ENCODE measurements at regions not wholly inside any gene's neighbourhood (a gene's known extent, or its start where the extent isn't known, plus 50 kb on each side); places are given as distances from the start of the nearest gene placed in this dataset.

DNA sequence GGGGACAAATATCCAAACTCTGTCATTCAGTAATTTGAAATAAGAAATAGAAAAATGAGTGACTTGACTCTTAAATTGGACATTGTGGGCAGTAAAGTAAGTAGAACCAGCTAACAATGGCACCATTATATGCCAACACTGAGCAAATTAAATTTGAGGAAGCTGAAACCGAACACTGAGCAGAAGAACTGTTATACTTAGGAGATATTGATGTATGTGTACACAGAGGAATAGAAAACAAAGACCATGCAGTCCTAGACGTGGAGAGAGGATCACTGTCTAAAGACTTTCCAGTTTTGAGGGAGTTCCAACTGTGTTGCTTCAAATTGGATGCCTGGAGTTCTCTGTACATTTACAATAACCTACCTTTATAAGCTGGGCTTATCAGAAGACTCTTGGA is 427.0 kb upstream of the EYS start:
- Histone ChIP-seq H4K20me1 (ENCODE audit: control insufficient read depth, insufficient read depth) (no peaks in the 10 kb centered on the region), H3K27ac (ENCODE audit: control insufficient read depth, insufficient read depth) (no peak overlapping the region), H3K4me1 (ENCODE audit: control insufficient read depth, insufficient read depth, low read length) (no peaks in the 10 kb centered on the region), H3K4me3 (no peak overlapping the region), H3K36me3 (ENCODE audit: control insufficient read depth in 2 of 2, insufficient read depth in 2 of 2, low read length in 1 of 2) (no peaks in the 10 kb centered on the region), H3K4me2 (ENCODE audit: control insufficient read depth, insufficient read depth) (no peak overlapping the region), H3K9me3 (replicated peaks; ENCODE audit: control insufficient read depth, insufficient read depth, low read length) (no peaks in the 10 kb centered on the region), H3K79me2 (ENCODE audit: control insufficient read depth, insufficient read depth, low read length) (no peaks in the 10 kb centered on the region), H3K27me3 (replicated peaks in 1 of 2; ENCODE audit: control insufficient read depth in 2 of 2, insufficient read depth in 2 of 2, low read length in 1 of 2) (no peaks in the 10 kb centered on the region), H2AFZ (ENCODE audit: control insufficient read depth, low read depth, low read length) (no peak overlapping the region), H3K9ac (ENCODE audit: control insufficient read depth, insufficient read depth, low read length) (no peak overlapping the region)
- intact Hi-C loops (cut with micrococcal nuclease; ENCODE audit: unreplicated experiment) (no loop called here), in situ Hi-C loops (cut with MboI) (no loop called here)
- POLR2A ChIA-PET, result no interaction called here
- FAIRE-seq, result no peak
- CTCF ChIA-PET, result no interaction called here
- RAD21 ChIA-PET (ENCODE audit: unreplicated experiment), result no interaction called here
- no peak for ATAC-seq
- TF ChIP-seq RELA (IDR thresholded peaks at IDR 0.05; ENCODE audit: borderline replicate concordance, partially characterized antibody) (no peak), MYB (IDR thresholded peaks at IDR 0.05; ENCODE audit: borderline replicate concordance, low read depth, low read length) (no peak), TBL1XR1 (IDR thresholded peaks at IDR 0.05; ENCODE audit: low read depth, low read length) (no peak), WRNIP1 (IDR thresholded peaks at IDR 0.05; ENCODE audit: borderline replicate concordance, low read depth, low read length) (no peak), HCFC1 (IDR thresholded peaks at IDR 0.05; ENCODE audit: low read length) (no peak), CHD4 (IDR thresholded peaks at IDR 0.05) (no peak)
- TF ChIP-seq, protein P1, sequence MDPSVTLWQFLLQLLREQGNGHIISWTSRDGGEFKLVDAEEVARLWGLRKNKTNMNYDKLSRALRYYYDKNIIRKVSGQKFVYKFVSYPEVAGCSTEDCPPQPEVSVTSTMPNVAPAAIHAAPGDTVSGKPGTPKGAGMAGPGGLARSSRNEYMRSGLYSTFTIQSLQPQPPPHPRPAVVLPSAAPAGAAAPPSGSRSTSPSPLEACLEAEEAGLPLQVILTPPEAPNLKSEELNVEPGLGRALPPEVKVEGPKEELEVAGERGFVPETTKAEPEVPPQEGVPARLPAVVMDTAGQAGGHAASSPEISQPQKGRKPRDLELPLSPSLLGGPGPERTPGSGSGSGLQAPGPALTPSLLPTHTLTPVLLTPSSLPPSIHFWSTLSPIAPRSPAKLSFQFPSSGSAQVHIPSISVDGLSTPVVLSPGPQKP (IDR thresholded peaks at IDR 0.05; ENCODE audit: low read depth, low read length), result no peak
- TF ChIP-seq, protein P2, sequence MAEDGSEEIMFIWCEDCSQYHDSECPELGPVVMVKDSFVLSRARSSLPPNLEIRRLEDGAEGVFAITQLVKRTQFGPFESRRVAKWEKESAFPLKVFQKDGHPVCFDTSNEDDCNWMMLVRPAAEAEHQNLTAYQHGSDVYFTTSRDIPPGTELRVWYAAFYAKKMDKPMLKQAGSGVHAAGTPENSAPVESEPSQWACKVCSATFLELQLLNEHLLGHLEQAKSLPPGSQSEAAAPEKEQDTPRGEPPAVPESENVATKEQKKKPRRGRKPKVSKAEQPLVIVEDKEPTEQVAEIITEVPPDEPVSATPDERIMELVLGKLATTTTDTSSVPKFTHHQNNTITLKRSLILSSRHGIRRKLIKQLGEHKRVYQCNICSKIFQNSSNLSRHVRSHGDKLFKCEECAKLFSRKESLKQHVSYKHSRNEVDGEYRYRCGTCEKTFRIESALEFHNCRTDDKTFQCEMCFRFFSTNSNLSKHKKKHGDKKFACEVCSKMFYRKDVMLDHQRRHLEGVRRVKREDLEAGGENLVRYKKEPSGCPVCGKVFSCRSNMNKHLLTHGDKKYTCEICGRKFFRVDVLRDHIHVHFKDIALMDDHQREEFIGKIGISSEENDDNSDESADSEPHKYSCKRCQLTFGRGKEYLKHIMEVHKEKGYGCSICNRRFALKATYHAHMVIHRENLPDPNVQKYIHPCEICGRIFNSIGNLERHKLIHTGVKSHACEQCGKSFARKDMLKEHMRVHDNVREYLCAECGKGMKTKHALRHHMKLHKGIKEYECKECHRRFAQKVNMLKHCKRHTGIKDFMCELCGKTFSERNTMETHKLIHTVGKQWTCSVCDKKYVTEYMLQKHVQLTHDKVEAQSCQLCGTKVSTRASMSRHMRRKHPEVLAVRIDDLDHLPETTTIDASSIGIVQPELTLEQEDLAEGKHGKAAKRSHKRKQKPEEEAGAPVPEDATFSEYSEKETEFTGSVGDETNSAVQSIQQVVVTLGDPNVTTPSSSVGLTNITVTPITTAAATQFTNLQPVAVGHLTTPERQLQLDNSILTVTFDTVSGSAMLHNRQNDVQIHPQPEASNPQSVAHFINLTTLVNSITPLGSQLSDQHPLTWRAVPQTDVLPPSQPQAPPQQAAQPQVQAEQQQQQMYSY (CRISPR knock-in tag; IDR thresholded peaks at IDR 0.05), result no peak
- TF ChIP-seq, protein P3, sequence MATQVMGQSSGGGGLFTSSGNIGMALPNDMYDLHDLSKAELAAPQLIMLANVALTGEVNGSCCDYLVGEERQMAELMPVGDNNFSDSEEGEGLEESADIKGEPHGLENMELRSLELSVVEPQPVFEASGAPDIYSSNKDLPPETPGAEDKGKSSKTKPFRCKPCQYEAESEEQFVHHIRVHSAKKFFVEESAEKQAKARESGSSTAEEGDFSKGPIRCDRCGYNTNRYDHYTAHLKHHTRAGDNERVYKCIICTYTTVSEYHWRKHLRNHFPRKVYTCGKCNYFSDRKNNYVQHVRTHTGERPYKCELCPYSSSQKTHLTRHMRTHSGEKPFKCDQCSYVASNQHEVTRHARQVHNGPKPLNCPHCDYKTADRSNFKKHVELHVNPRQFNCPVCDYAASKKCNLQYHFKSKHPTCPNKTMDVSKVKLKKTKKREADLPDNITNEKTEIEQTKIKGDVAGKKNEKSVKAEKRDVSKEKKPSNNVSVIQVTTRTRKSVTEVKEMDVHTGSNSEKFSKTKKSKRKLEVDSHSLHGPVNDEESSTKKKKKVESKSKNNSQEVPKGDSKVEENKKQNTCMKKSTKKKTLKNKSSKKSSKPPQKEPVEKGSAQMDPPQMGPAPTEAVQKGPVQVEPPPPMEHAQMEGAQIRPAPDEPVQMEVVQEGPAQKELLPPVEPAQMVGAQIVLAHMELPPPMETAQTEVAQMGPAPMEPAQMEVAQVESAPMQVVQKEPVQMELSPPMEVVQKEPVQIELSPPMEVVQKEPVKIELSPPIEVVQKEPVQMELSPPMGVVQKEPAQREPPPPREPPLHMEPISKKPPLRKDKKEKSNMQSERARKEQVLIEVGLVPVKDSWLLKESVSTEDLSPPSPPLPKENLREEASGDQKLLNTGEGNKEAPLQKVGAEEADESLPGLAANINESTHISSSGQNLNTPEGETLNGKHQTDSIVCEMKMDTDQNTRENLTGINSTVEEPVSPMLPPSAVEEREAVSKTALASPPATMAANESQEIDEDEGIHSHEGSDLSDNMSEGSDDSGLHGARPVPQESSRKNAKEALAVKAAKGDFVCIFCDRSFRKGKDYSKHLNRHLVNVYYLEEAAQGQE (IDR thresholded peaks at IDR 0.05; ENCODE audit: low read depth, low read length), result no peak
- 2% methylated on average over 2 of the region's 2 CpGs for WGBS (ENCODE audit: insufficient coverage, insufficient replicate concordance, low lambda C conversion rate, missing lambda C conversion rate)
- SMC1A ChIA-PET (ENCODE audit: uncharacterized antibody, unreplicated experiment), result no interaction called here
- no peak for DNase-seq (ENCODE audit: low read depth, low spot score)
- BruUV-seq (replicated peaks), result no TSS peak
